8988T (cell line): ENCODE measurements at regions not wholly inside any gene's neighbourhood (a gene's known extent, or its start where the extent isn't known, plus 50 kb on each side); places are given as distances from the start of the nearest gene placed in this dataset.
"Not testable (repeated sequence)": the region's sequence is repeated elsewhere in the genome, so short reads cannot be mapped to it uniquely, and the experiment has no call there.

Source experiments
- DNase-seq: peaks from one replicate; pipeline ENCODE4 v3.0.0; 2011

DNA sequence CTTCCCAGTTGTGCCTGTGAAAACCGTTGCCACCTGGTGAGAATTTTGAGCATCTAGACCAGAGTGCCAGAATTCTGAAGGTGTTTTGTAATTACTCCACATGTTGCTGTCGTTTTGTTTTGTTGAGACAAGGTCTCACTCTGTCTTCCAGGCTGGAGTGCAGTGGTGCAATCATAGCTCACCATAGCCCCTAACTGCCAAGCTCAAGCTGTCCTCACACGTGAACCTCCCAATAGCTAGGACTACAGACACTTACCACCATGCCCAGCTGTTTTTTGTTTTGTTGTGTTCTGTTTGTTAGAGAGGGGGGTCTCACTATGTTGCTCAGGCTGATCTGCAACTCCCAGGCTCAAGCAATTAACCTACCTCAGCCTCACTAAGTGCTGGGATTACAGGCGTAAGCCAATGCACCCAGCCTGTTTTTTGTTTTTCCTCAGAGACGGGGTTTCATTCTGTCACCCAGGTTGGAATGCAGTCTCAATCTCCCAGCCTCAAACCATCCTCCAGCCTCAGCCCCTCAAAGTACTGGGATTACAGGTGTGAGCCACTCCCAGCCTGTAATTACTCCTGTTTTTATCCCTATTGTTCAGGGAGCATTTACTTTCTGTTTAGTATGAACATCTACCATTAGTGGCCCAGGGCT is 121.1 kb upstream of the DMRT1 start:
- DNase-seq: no peak

DNA sequence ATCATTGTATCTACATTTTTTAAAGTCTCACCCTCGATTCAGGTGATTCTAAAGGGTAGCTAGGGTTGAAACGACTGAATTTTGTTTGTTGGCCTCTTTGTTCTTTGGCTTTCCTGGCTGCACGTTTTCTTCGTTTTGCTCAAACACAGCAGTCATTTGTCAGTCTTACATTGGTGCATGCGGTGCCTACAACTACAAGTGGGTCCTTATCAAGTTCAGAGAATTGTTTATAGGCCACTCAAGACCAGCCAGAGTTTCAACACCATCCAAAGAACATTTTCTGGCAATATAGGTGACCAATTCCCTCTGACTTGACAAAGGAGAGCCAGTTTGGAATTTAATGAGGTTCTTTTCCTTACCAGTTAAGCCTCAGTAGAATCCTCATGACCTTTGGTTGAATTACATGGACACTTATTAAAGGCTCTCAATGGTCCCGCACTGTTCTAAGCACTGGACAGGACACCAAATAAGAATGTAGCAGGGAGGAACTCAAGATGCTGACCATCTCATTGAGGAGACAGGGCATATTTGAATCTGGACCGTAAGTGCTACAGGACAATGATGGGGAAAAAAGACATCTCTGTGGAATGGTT is 119.0 kb upstream of the DMRT1 start:
- no peak for DNase-seq

DNA sequence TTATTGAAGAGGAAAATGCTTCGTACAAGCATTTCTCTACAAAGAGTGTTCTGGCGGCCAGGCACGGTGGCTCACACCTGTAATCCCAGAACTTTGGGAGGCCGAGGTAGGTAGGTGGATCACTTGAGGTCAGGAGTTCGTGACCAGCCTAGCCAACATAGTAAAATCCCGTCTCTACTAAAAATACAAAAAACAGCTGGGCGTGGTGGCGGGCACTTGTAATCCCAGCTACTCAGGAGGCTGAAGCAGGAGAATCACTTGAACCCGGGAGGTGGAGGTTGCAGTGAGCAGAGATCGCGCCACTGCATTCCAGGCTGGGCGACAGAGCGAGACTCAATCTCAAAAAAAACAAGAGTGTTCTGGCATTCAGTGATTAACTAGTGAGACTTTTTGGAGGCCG is 117.0 kb upstream of the DMRT1 start:
- DNase-seq: not testable (repeated sequence)

DNA sequence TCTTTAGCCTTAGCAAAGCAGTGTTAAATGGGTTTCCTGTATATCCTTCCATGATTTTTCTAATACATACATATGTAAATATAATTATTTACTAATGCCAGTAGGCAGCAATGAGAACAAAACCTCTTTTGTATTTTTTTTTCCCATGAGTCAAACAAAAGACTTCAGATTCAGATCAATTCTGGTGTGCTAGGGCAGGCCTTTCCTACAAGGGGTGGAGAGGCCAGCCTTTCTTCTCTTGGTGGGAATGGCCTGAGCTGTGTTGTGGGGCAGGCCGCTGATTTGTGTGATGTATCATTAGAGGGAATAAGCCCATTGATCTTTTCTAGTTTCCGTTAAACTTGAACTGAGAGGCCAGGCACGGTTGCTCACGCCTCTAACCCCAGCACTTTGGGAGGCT is 115.5 kb upstream of the DMRT1 start:
- no peak for DNase-seq

DNA sequence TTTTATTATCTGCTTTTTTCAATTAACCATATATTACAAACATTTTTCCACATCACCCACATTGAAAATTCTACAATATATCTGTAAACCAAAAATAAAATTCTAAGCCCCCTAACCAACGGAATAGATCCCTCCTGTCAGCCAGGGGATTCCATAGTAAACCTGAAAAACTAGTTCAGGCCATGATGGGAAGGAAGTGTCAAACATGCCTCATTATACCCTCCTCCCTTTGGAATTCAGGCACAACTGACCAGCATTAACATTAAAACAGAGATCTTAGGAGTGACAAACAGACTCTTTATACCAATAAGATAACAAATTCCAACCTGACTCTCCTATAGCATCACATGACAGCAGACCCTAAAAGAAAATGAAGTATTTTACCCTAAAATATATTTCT is 113.7 kb upstream of the DMRT1 start:
- DNase-seq: no peak

DNA sequence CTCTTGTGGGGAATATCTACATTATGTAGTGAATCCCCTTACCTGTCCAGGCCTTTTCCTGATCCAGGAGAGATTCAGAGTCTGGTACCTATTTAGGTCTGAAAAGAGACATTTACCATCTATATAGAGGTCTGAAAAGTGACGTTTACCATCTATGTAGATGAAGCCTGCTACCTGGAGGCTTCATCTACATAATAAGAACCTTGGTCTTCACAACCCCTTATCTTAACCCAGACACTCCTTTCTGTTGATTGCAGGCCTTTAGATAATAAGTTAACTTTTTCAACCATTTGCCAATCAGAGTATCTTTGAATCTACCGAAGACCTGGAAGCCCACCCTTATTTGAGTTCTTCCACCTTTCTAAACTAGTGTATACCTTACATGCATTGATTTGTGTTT is 113.0 kb upstream of the DMRT1 start:
- DNase-seq: no peak

DNA sequence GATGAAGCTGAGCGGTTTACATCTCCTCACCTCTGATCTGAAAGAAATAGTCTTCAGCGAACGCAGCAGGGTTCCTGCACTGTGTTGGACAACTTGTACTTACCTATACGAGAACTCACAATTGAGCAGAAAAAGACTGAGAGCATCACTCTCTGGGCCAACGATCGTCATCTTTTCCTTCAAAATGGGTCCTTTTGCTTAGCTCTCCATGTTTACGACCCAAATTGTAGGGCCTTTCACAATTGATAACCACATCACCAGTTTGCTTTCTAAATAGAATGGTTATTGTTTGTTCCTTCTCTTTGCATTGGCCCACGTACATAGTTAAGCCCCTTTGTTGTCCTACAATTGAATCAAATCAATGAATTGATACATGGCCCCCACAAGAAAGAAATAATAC is 110.0 kb upstream of the DMRT1 start:
- no peak for DNase-seq

DNA sequence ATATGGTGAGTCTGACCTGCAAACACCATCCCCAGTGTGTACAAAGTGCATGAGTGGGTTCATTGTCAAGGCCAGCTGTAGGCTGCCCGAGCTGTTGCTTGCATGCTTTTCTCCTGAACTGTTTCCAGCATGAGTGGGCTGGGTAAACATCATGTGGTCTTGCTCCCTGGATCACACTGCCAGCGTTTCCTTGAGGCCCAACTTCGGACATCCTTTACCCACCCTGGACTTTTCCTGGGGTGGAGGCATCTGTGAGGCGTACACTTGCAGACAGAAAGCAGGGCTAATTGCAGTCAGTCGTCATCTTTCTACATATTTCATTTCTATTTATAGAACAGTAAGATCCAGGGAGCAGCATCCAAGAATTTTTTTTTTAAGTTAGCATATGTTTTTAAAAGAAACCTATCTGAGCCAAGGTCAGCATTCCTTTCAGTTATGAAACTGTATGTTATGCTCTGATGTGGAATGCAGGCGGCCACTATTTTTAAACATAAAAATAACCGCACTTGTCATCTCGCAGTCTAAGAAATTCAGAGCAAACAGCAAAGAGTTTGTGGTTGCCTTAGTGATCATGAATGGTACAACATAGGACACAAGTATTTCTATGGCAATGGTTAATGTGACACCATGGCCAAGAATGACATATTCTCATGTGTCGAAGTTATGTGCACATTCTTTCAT is 106.5 kb upstream of the DMRT1 start:
- no peak for DNase-seq

DNA sequence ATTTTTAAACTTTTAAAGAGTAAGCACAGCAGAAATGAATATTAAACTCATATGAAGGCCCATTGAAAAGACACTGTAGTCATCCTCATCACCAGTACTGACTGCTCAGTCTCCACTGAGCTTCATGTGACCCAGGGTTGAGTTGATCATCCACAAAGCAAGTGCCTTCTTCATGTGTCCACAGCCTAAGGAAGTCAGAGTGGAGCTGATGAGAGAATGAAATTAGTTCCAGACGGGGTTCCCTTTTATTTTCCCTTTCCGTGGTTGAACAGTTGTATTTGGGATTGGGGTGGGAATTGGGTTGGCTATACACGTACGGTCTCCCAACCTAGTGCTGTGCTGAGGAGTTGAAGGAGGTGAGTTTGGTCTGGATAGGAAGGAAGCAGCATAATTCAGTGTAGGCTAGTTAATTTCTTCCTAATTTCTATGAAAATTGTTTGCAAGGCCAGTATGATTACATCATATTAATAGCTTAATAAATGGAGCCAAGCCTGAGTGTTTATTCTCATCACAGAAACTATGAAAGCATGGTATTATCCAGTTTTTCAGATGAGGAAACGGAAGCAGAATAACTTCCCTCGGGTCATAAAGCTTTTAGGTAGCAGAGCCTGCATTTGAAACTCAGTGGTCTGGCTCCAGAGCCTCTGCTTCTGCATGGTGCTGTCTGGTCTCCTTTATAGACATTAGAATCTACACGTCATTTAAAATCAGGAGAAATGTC is 103.9 kb upstream of the DMRT1 start:
- no peak for DNase-seq

DNA sequence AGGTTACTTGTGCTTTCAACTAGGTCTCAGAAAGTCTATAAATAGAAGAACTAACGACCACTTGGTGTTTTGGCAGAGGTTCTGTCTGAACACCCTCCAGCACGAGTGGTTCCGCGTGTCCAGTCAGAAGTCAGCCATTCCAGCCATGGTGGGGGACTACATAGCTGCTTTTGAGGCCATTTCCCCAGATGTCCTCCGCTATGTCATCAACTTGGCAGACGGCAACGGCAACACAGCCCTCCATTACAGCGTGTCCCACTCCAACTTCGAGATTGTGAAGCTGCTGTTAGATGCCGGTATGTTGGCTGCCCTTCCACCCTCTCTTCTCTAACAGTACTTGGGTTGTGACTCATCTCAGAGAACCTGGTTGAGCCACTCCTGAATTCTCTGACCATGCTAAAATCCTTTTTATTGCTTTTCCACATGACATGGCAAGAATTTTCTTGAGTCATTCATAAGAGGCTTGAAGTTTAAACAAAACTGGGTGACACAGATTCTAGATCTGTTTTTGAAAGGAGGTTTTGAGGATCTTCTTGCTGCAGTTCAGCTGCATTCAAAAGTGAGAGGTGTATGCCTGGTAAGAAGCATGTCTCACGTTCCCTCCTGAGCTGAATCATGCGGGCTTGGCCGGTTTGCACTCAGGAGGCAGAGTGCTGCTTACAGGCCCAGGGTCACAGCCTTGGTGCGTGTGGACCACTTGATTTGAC is 103.1 kb upstream of the DMRT1 start:
- no peak for DNase-seq

DNA sequence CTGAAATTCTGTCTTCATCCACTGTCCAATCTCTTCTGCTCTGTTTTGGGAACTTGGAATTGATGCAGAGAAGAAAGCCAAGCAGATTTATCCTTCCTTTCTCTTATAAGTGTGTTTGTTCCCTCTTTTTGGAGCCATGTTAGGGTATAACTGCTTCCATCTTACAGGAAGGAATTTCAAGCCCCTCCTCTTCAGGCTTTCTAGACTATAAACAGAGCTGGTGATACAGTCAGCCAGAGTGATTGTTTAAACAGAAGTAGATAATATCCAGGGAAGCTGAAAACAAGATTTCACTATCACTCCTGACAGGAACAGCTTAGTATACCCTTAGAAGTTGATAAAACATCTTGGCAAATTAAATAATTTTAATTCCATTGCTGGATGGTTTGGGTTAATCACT is 102.1 kb upstream of the DMRT1 start:
- no peak for DNase-seq

DNA sequence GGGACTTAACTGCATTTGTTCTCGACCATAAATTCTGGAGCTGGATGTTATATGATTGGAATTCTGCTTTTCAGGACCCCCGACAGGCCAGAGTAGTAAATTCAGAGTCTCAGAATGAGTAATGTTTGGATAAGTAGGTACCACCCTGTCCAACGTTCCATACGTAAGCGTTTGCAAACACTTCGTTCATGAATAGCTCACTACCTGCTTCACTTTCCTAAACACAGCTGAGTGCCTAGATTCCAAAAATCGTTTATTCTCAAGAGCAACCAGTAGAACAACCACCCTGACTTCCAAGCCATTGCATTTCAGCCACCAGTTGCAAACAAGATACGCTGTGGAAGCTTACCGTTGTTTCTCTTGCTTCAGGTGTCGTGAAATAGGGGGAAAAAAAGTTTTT is 101.3 kb upstream of the DMRT1 start:
- no peak for DNase-seq

DNA sequence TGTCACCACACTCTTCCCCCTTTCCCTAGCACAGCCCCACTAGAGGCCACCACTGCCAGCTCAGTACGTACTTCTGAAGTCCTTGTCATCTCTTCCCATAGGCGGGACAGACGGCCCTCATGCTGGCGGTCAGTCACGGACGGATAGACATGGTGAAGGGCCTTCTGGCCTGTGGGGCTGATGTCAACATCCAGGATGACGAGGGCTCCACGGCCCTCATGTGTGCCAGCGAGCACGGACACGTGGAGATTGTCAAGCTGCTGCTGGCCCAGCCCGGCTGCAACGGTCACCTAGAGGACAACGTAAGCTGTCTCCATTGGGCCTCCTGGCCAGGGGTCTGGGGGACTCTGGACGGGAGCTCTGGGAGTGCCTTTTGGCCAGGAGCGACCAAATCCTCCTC is 99.4 kb upstream of the DMRT1 start:
- no peak for DNase-seq

DNA sequence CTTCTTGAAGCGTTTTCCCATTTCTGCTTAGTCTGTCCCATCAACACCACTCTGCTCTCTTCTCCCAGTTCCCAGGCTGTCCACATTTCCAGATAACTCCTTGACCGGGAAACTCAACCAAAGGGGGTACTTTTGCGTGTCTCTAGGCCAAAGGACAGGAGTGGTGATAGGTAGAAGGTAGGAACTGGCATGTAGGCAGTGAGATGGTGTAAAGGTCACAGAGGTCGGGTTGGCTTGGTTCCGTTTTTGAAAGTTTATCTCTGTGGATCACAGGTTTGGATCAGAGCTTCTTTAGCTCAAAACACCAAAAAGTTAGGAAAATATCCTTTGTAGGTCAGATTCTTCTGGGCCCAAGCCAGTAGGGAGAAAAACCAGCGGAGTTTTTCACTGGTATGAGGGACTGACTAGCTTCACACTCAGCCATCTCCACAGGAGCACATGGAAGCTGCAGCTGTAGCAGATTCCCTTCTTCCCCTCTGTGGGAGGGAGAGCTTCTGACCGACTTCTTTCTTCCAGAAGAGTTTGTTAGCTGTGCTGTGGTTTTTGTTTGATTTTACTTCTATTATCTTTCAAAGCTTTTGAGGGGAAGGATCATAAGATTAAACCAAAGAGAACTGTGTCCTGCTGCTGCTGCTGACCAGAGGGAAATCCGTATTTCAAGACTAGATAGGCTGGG is 98.4 kb upstream of the DMRT1 start:
- no peak for DNase-seq

DNA sequence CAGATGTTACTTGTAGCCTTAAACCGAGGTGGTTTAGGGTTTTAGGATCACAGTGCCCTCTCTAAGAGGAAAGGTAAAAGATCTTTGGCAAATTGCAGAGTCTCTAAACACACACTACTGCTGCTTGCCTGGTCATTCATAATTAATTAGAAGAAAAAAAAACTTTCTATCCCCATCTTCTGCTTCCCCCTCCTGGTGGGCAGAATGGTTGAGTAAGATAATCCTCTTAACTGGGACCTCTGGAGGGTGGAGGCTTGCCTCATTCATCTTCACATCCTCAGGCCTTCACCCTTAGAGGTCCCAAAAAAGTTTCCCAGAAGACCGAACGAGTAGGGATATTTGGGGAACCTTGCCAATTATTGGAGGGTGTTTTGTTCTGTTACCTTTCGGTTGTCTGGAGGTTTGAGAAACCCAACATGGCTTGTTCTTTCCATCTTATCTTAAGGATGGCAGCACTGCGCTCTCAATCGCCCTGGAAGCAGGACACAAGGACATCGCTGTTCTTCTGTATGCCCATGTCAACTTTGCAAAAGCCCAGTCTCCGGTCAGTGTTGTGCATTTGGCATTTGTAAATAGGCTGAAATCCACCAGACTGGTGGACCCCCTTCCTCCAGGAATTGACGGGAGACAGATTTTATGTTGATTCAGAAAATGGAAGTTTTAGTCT is 97.3 kb upstream of the DMRT1 start:
- DNase-seq: no peak

DNA sequence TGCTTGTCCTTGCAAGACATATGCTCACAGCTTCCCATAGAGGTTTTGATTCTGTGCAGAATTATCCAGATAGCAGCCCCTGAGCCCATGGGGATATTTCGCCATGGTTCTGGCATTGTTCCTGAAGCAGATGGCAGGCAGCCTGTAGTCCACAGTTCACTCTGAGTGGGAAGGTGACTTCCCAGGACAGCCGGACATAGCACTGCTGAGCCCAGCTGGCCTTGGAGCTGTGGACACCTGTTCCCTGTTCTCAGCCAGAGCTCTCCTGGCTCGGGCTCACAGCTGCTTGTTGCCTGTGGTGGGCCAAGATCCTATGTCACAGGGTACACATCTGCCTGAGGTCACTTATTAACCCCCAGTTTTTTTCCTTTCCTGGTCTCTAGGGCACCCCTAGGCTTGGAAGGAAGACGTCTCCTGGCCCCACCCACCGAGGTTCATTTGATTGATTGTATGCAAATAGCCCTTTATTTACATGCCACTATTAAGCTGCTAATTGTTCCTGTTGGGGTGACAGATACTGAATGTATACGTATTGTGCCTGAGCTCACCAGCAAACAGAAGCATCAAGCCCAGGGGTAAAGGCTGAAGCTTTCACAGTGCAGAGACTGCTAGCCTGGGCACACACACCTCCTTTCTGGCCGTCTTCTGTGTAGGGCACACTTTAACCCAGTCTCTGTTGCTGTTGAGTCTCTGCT is 96.6 kb upstream of the DMRT1 start:
- no peak for DNase-seq

DNA sequence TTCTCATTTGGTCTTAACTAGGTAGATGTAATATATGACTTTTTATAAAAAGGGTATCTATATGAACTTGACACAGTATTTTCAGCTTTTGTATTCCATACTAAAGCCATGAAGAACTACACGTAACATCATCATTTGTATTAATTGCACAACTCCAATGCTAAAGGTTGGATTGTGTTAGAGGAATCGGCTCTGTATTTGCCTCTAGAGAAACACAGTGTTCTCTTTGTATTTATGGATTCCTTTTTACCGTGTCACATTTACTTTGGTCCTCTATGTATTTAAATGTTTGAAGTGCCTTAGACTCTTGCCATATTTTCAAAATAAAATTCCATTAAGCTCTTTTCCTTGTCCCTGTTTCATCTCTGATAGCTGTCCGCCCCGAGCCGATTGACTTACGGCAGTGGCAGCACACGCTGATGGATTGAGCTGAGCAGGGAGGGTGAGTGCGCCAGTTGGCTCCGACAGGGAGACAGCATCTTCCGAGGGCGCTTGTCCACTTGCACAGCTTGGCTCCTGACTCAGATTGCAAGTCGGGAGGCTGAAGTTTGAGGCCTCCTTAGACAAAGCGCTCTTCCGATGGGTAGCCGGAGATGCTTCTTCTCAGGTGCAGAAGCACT is 95.6 kb upstream of the DMRT1 start:
- DNase-seq: no peak

DNA sequence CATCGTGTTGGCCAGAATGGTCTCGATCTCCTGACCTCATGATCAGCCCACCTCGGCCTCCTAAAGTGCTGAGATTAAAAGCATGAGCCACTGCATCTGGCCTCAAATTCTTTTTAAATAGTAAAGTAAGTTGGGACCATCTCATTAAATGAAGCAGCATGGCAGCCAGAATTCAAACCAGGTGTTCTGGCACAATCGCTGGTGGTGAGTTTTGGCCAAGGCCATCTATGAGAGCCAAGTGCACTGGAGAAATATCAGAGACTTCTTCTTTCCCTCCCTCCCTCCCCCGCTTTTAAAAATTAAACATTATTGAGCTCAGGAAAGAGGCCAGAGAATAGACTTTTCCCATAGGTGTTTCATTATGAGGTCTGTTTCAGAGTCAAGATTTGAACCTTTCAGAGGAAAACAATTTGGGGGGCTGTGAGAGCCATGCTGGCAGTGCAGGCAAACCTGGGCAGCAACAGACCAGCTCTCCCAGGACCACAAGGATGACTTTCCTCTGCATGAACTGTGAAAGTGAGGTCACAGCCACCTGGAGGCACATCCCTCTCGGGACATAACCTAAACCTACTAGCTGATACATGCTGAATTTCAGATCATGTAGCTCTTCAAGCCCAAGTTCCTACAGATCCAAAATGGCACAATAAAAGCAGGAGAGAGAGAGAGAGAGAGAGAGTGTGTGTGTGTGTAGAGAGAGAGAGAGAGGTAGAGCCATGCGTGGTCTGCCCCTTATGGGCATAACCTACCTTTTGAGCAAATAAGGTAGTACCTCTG is 94.6 kb upstream of the DMRT1 start:
- no peak for DNase-seq

DNA sequence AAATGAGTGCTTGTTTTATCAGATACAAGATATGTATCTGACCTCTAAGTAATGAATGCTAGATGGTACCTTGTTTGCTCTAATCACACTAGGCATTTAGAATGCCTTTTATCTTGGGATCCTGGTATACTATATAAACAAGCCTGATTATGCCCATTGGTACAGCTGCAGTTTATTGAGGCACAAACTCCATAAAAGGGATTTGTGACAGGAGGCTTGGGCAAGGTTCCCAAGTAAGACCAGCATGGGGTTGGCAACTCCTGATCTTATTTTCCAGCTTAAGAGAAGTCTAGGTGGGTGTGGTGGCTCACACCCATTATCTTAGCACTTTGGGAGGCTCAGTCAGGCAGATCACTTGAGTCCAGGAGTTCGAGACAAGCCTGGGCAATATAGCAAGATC is 93.9 kb upstream of the DMRT1 start:
- no peak for DNase-seq

DNA sequence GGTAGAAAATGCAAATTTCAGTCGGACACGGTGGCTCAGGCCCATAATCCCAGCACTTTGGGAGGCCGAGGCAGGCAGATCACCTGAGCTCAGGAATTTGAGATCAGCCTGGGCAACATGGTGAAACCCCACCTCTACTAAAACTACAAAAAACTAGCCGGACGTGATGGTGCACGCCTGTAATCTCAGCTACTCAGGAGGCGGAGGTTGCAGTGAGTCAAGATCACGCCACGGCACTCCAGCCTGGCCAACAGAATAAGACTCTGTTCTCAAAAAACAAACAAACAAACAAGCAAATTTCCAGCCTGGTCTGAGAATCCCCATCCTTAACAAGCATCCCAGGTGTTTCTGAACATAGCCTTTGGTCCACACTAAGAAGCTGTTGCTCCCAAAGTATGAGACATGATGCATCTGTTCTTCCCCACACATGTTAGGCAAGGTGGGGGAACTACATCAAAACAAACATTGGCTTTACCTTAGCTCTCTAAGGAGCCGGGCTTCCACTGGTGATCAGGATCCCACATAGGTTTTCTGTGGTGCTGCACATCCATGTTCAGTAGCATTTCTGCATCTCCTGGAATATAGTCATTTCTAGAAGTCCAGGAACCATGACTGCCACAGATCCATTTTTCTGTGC is 92.5 kb upstream of the DMRT1 start:
- DNase-seq: no peak
